Suprapubic skin (tissue), 4 donors: ENCODE measurements at regions not wholly inside any gene's neighbourhood (a gene's known extent, or its start where the extent isn't known, plus 50 kb on each side); places are given as distances from the start of the nearest gene placed in this dataset.

Source experiments
- DNase-seq, 2 donors: peaks; one replicate each; pipeline ENCODE4 v3.0.0-alpha.2; 2019; ENCODE audit warnings: low spot score in 2 of 2
- H3K27ac ChIP-seq: fragments of 200-600 bp; sonication (generic); one replicate; pipeline ENCODE4 v1.5.1; 2019
- H3K27me3 ChIP-seq: fragments of 200-600 bp; sonication (generic); one replicate; pipeline ENCODE4 v1.5.1; 2019
- H3K36me3 ChIP-seq: fragments of 200-600 bp; sonication (generic); one replicate; pipeline ENCODE4 v1.5.1; 2019
- H3K4me1 ChIP-seq: fragments of 200-600 bp; sonication (generic); one replicate; pipeline ENCODE4 v1.5.1; 2019
- H3K4me3 ChIP-seq: fragments of 200-600 bp; sonication (generic); one replicate; pipeline ENCODE4 v1.5.1; 2019; ENCODE audit warnings: mild to moderate bottlenecking
- H3K9me3 ChIP-seq: fragments of 200-600 bp; sonication (generic); one replicate; pipeline ENCODE4 v1.5.1; 2019
- EP300 ChIP-seq: sonication (generic); formaldehyde crosslinking; IDR thresholded peaks from one replicate; pipeline ENCODE4 v1.6.1; 2017; ENCODE audit warnings: antibody characterized with exemption
- POLR2A ChIP-seq, 2 donors: fragments of 450-650 bp; IDR thresholded peaks; one replicate each; pipeline ENCODE4 v1.6.1; 2017; ENCODE audit warnings: antibody characterized with exemption in 2 of 2, mild to moderate bottlenecking in 2 of 2, moderate library complexity in 2 of 2
- POLR2AphosphoS5 ChIP-seq, 3 donors: sonication (generic); formaldehyde crosslinking; IDR thresholded peaks; one replicate each; pipeline ENCODE4 v1.6.1; 2017; ENCODE audit warnings: antibody characterized with exemption in 3 of 3
- WGBS: methylation state at CpG from one replicate; pipeline ENCODE4 v1.1.5; 2018; 5-methylcytosine and 5-hydroxymethylcytosine counted together
- TF ChIP-seq, protein P1 (sequence below), 2 donors: fragments of 200-600 bp in 1 of 2; fragments of 450-650 bp in 1 of 2; sonication (generic) in 1 of 2; IDR thresholded peaks; one replicate each; pipeline ENCODE4 v1.5.1; 2016 to 2019; ENCODE audit warnings: antibody characterized with exemption in 2 of 2, mild to moderate bottlenecking in 1 of 2, moderate library complexity in 1 of 2

DNA sequence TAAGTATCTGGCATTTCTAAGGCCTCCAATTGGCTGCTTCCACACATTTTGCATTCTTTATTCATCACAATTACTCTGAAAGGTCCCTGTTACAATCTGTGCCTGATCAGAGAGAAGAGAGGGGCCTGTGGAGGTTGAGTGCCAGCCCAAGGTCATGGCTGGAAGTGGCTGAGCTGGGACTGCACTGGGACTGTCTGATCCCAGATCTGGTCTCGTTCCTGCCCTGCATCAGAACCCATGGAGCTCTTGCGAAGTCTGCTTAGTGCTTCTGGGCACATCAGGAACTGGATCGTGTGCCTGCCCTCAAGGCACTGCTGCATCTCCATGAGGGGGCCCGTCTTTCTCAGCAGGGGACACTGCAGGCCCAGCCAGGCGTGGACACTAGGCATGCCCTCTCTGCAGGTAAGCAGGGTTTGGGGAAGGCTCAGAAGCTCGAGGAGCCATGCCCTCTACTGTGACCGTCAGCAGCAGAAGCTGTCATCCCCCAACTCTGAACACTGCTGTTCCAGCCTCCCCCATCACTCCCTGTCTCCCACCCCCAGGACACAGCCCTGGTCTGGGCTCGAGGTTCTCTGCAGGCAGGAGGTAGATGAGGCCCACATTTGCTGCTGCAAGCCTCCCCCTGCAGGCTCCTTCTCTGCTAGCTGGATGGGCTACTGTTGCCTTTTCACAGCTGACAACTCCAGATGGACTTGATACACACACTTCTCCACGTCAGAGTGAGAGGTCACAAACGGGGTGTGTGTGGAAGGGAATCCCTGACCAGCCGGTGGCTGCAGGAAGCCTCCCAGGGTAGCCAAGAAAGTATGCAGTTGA, 96.5 kb upstream of the PRR23E start:
- Histone ChIP-seq H3K4me3 (no peak overlapping the region), H3K36me3 (no peaks in the 10 kb centered on the region), H3K27ac (no peak overlapping the region), H3K27me3 (no peaks in the 10 kb centered on the region), H3K9me3 (no peaks in the 10 kb centered on the region), H3K4me1 (no peaks in the 10 kb centered on the region)
- WGBS, result 67% methylated on average over 9 of the region's 11 CpGs
- TF ChIP-seq, protein P1, sequence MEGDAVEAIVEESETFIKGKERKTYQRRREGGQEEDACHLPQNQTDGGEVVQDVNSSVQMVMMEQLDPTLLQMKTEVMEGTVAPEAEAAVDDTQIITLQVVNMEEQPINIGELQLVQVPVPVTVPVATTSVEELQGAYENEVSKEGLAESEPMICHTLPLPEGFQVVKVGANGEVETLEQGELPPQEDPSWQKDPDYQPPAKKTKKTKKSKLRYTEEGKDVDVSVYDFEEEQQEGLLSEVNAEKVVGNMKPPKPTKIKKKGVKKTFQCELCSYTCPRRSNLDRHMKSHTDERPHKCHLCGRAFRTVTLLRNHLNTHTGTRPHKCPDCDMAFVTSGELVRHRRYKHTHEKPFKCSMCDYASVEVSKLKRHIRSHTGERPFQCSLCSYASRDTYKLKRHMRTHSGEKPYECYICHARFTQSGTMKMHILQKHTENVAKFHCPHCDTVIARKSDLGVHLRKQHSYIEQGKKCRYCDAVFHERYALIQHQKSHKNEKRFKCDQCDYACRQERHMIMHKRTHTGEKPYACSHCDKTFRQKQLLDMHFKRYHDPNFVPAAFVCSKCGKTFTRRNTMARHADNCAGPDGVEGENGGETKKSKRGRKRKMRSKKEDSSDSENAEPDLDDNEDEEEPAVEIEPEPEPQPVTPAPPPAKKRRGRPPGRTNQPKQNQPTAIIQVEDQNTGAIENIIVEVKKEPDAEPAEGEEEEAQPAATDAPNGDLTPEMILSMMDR (IDR thresholded peaks at IDR 0.05), result no peak
- TF ChIP-seq POLR2A (IDR thresholded peaks at IDR 0.05) (no peak), EP300 (no peak), POLR2AphosphoS5 (IDR thresholded peaks at IDR 0.05) (no peak)
- DNase-seq, result peak in 1 of 2 donors; percentile 20

DNA sequence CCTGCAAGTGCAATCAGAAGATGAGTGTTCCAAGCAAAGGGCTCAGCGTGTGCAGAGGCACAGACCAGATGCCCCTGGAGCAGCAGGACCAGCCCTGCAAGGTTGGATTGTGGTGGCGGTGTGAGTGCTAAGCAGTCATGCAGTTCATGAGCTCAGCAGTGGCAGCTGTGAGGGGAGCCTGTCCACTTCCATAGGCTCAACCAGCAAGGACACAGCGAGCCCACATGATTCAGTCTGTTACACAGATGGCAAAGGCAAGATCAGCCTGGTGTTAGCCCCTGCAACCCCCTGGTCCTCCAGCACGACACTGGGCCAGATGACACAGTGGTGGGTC, 95.9 kb upstream of the PRR23E start:
- Histone ChIP-seq H3K4me1 (no peaks in the 10 kb centered on the region), H3K36me3 (no peaks in the 10 kb centered on the region), H3K9me3 (no peaks in the 10 kb centered on the region), H3K4me3 (no peak overlapping the region), H3K27ac (no peak overlapping the region), H3K27me3 (no peaks in the 10 kb centered on the region)
- WGBS, result 87% methylated on average over 2 of the region's 4 CpGs
- DNase-seq, result peak in 1 of 2 donors; percentile 26
- no peak for TF ChIP-seq POLR2A (IDR thresholded peaks at IDR 0.05)
- TF ChIP-seq EP300, result no peak
- TF ChIP-seq, protein P1 (IDR thresholded peaks at IDR 0.05), result no peak
- no peak for TF ChIP-seq POLR2AphosphoS5 (IDR thresholded peaks at IDR 0.05)

DNA sequence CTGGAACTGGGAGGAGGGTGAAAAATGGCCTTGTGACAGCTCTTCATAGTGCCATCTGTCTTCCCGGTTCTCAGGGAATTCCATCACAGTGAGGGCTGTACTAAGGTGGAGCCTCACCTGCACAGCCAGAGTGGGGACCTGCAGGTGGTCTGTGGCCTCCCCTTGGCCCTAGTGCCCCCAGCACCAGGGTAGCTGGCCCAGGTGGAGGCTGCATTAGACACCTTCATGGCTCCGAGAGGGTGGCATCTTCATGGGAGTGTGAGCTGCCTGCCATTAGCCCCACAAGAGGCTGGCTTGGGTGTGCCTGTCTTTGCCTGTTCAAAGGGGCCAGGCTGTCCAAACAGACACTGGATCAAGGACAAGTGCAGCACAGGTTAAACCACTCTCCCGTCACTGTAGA, 95.5 kb upstream of the PRR23E start:
- TF ChIP-seq EP300 (no peak), POLR2AphosphoS5 (IDR thresholded peaks at IDR 0.05) (no peak), POLR2A (IDR thresholded peaks at IDR 0.05) (no peak)
- TF ChIP-seq, protein P1 (IDR thresholded peaks at IDR 0.05), result no peak
- Histone ChIP-seq H3K4me1 (no peaks in the 10 kb centered on the region), H3K4me3 (no peak overlapping the region), H3K27ac (no peak overlapping the region), H3K36me3 (no peaks in the 10 kb centered on the region), H3K27me3 (no peaks in the 10 kb centered on the region), H3K9me3 (no peaks in the 10 kb centered on the region)
- peak in 1 of 2 donors; percentile 30 for DNase-seq
- 84% methylated on average over 2 of the region's 3 CpGs for WGBS

DNA sequence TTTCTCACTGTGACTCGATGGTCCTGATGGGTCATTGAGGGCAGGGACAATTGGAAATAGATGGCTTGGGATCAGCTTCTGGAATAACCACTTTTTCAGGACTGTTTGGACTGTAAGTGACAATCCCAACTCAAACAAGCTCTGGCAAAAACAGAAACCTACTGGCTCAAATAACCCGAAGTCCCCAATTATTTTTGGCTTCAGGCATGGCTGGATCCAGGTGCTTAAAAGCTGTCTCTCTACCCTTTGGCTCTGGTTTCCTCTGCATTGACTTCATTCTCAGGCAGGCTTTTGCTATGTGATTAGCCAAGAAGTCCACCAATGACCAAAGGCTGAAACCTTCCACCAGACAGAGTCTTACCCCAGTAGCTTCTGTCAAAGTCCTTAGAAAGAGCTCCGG, 92.9 kb upstream of the PRR23E start:
- Histone ChIP-seq H3K4me3 (no peak overlapping the region), H3K27ac (no peak overlapping the region), H3K4me1 (no peaks in the 10 kb centered on the region), H3K27me3 (no peaks in the 10 kb centered on the region), H3K9me3 (no peaks in the 10 kb centered on the region), H3K36me3 (no peaks in the 10 kb centered on the region)
- TF ChIP-seq EP300 (no peak), POLR2A (IDR thresholded peaks at IDR 0.05) (no peak), POLR2AphosphoS5 (IDR thresholded peaks at IDR 0.05) (no peak)
- TF ChIP-seq, protein P1 (IDR thresholded peaks at IDR 0.05), result no peak
- WGBS, result 82% methylated on average over 3 of the region's 3 CpGs
- no peak for DNase-seq

DNA sequence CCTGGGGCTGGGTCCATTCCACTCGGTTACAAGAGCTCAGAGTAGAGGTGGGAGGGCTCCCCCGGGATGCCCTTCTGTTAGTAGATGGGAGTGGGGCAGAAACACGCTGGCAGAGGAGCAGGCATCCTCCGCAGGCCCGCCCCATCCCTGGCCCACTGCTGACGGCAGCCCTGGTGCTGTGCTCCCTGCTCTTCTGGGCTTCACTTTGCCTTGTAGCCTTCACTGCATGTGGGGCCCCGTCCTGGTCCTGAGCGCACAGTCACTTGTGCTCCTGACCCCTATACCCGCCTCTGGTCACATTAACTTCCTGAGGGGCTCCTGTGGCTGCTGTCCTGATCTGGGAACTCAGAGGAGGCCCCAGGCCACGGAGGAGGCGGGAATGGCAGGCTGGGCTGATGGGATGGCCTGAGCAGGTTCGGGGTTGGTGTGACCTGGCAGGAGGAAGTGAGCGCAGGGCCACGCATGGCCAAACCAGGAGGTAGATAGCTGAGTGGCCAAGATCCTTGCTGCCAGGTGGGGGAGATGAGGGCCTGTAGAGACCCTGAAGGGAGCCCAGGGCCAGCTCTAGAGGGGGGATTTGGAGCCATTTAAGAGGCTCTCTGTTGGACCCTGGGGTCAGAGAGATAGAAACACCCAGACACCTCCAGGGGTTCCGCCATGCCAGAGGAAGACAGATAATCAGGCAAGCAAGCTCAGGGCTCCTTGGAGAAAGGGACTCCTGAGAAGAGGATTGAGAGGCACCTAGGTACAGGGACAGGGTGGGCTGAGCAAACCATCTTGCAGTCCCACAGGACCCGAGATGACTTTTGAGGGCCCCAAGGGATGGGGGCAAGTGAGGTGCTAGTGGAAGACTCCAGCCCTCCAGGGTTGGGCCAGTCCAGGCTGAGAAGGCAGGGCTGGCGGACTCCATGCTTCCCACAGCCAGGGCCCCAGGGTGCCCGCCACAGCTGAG, 92.2 kb upstream of the PRR23E start:
- peak in 1 of 2 donors; percentile 46 for DNase-seq
- H3K36me3 ChIP-seq, result no peaks in the 10 kb centered on the region

More for the DNA sequence above, 92.2 kb upstream of the PRR23E start:
- 81% methylated on average over 10 of the region's 18 CpGs for WGBS
- Histone ChIP-seq H3K4me1 (no peaks in the 10 kb centered on the region), H3K27ac (no peak overlapping the region), H3K9me3 (no peaks in the 10 kb centered on the region), H3K4me3 (no peak overlapping the region), H3K27me3 (no peaks in the 10 kb centered on the region)
- TF ChIP-seq EP300 (no peak), POLR2A (IDR thresholded peaks at IDR 0.05) (no peak), POLR2AphosphoS5 (IDR thresholded peaks at IDR 0.05) (no peak)
- TF ChIP-seq, protein P1 (IDR thresholded peaks at IDR 0.05), result no peak
